ENCODE measurements at regions not wholly inside any gene's neighbourhood (a gene's known extent, or its start where the extent isn't known, plus 50 kb on each side); places are given as distances from the start of the nearest gene placed in this dataset.
A peak's percentile ranks its signal among the peaks of the same experiment; 100 is the strongest.

DNA sequence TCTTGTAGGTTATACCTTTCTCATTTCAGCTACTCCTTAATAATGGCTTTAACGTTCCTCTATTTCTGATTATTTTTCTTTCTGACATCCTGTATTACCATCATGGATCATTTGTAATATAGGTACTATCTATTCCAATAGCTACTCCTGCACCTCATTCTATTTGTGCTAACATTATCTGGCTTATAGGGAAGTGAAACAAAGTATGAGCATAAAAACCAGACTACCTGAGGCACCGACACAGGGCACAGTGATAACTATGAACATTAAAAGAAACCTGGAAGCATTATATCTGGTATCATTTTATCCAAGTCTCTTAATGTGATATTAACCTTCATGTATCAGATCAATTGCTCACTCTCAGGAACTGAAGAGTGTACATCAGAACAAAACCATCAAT lies 407.3 kb downstream of the DMRT2 start:
- H3K36me3 Mint-ChIP-seq (ENCODE audit: low read depth), result no peaks in the 10 kb centered on the region
- intact Hi-C loops (cut with DNase I, micrococcal nuclease), result no loop called here
- POLR2A ChIA-PET, result interaction anchor here (1.0 kb wide), 1 partner anchor 37 kb away, joined by 3 read pairs; no protein-coding TSS in a partner anchor
- H3K27me3 ChIP-seq (ENCODE audit: control insufficient read depth in 1 of 2, insufficient read depth in 2 of 2, low read length in 2 of 2), result peaks cover 0 to 5% of the 10 kb centered on the region in 2 experiments
- TF ChIP-seq, protein P1, sequence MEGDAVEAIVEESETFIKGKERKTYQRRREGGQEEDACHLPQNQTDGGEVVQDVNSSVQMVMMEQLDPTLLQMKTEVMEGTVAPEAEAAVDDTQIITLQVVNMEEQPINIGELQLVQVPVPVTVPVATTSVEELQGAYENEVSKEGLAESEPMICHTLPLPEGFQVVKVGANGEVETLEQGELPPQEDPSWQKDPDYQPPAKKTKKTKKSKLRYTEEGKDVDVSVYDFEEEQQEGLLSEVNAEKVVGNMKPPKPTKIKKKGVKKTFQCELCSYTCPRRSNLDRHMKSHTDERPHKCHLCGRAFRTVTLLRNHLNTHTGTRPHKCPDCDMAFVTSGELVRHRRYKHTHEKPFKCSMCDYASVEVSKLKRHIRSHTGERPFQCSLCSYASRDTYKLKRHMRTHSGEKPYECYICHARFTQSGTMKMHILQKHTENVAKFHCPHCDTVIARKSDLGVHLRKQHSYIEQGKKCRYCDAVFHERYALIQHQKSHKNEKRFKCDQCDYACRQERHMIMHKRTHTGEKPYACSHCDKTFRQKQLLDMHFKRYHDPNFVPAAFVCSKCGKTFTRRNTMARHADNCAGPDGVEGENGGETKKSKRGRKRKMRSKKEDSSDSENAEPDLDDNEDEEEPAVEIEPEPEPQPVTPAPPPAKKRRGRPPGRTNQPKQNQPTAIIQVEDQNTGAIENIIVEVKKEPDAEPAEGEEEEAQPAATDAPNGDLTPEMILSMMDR (IDR thresholded peaks at IDR 0.05), result no peak
- no peaks in the 10 kb centered on the region for H3K9me3 Mint-ChIP-seq
- no peak overlapping the region for H3K4me3 ChIP-seq (ENCODE audit: low read length)
- ATAC-seq (ENCODE audit: poor library complexity) (no peak), DNase-seq (no peak)
- H3K27me3 Mint-ChIP-seq, result peaks cover 9% of the 10 kb centered on the region
- no peaks in the 10 kb centered on the region for H3K9me3 ChIP-seq (ENCODE audit: control insufficient read depth in 1 of 2, insufficient read depth in 1 of 2, low read length in 2 of 2)
- no peaks in the 10 kb centered on the region for H3K4me1 ChIP-seq (ENCODE audit: insufficient read depth, low read length)
- H3K36me3 ChIP-seq (ENCODE audit: insufficient read depth, low read length), result no peaks in the 10 kb centered on the region
- no peak overlapping the region for H3K27ac Mint-ChIP-seq
- no peak overlapping the region for H3K4me3 Mint-ChIP-seq
- no peak overlapping the region for H3K27ac ChIP-seq (ENCODE audit: low read depth in 1 of 2, low read length in 2 of 2)
- H3K4me1 Mint-ChIP-seq (ENCODE audit: low read depth), result no peaks in the 10 kb centered on the region
- CTCF ChIA-PET, result no interaction called here

DNA sequence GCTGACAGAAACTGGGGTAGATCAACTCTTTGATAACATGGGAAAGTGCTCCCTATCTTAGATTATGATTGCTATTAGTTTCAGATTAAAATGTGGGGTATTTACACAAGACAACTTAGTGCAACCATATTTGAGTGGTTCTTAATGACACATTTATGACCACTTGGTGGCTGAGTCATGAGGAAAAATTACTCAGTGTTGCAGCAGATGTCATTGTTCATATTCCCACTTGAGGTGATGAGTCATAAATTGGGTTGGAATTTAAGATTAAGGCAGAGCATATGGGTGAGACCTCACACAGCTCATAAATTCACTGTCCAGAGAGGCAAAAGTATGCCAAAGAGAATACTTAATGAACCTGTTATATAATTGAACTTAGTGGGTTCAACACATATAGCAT lies 408.3 kb downstream of the DMRT2 start:
- ATAC-seq (ENCODE audit: poor library complexity) (no peak), DNase-seq (no peak)
- H3K27ac ChIP-seq (ENCODE audit: low read depth in 1 of 2, low read length in 2 of 2), result no peak overlapping the region
- intact Hi-C loops (cut with DNase I, micrococcal nuclease), result no loop called here
- H3K27ac Mint-ChIP-seq, result no peak overlapping the region
- H3K4me3 ChIP-seq (ENCODE audit: low read length), result no peak overlapping the region
- no peaks in the 10 kb centered on the region for H3K36me3 ChIP-seq (ENCODE audit: insufficient read depth, low read length)
- no peaks in the 10 kb centered on the region for H3K4me1 Mint-ChIP-seq (ENCODE audit: low read depth)
- CTCF ChIA-PET, result no interaction called here
- POLR2A ChIA-PET, result no interaction called here
- peaks cover 0 to 5% of the 10 kb centered on the region in 2 experiments for H3K27me3 ChIP-seq (ENCODE audit: control insufficient read depth in 1 of 2, insufficient read depth in 2 of 2, low read length in 2 of 2)
- peaks cover 9% of the 10 kb centered on the region for H3K27me3 Mint-ChIP-seq
- TF ChIP-seq, protein P1 (IDR thresholded peaks at IDR 0.05), result no peak
- H3K4me3 Mint-ChIP-seq, result no peak overlapping the region
- H3K9me3 ChIP-seq (ENCODE audit: control insufficient read depth in 1 of 2, insufficient read depth in 1 of 2, low read length in 2 of 2), result no peaks in the 10 kb centered on the region
- H3K36me3 Mint-ChIP-seq (ENCODE audit: low read depth), result no peaks in the 10 kb centered on the region
- H3K4me1 ChIP-seq (ENCODE audit: insufficient read depth, low read length), result no peaks in the 10 kb centered on the region
- H3K9me3 Mint-ChIP-seq, result no peaks in the 10 kb centered on the region

DNA sequence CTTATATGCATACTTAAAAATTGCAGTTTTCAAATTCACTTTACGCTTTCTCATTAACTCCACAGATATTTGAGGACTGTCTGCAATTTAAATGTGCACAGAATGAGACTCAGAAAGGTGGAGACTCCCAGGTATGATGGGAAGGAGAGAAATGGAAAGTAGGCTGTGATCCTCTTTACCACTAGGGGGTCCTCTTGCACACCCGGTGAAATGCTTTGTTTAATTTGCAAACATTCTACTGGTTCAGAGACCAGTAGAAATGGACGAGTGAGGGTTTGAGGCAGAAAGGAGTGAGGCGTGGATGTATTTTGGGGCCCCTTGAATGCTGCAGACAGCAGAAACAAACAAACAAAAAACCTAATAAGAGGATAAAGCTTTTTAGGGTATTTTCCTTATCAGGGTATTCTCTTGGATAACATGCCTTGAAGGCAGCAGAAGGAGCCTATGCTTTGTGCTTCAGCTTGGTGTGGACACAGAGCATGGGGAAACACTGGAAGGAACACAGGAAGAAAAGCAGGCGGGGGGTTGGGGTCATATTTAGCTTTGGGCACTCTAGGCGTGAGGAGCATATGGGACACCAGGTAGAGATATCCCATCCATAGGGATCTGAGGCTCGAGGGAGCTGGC lies 410.1 kb downstream of the DMRT2 start:
- H3K4me3 Mint-ChIP-seq, result no peak overlapping the region
- H3K4me1 Mint-ChIP-seq (ENCODE audit: low read depth), result no peaks in the 10 kb centered on the region
- H3K36me3 ChIP-seq (ENCODE audit: insufficient read depth, low read length), result no peaks in the 10 kb centered on the region
- ChIA-PET POLR2A (no interaction called here), CTCF (no interaction called here)
- no peak overlapping the region for H3K27ac Mint-ChIP-seq
- H3K4me3 ChIP-seq (ENCODE audit: low read length), result no peak overlapping the region
- ATAC-seq (ENCODE audit: poor library complexity), result no peak
- H3K27me3 ChIP-seq (ENCODE audit: control insufficient read depth in 1 of 2, insufficient read depth in 2 of 2, low read length in 2 of 2), result no peaks in the 10 kb centered on the region
- intact Hi-C loops (cut with DNase I, micrococcal nuclease), result loop anchor here in 1 of 2 experiments (1.0 kb wide), 1 partner anchor 627 kb away; no protein-coding TSS in a partner anchor
- no peaks in the 10 kb centered on the region for H3K9me3 ChIP-seq (ENCODE audit: control insufficient read depth in 1 of 2, insufficient read depth in 1 of 2, low read length in 2 of 2)
- no peaks in the 10 kb centered on the region for H3K36me3 Mint-ChIP-seq (ENCODE audit: low read depth)
- DNase-seq, result peak in 2 of 14 experiments; percentile 9 to 16
- H3K4me1 ChIP-seq (ENCODE audit: insufficient read depth, low read length), result no peaks in the 10 kb centered on the region
- TF ChIP-seq, protein P1 (IDR thresholded peaks at IDR 0.05), result no peak
- no peak overlapping the region for H3K27ac ChIP-seq (ENCODE audit: low read depth in 1 of 2, low read length in 2 of 2)
- H3K27me3 Mint-ChIP-seq, result peaks cover 5% of the 10 kb centered on the region
- no peaks in the 10 kb centered on the region for H3K9me3 Mint-ChIP-seq
